IPS DF 4.7 (cell line): ENCODE measurements at regions not wholly inside any gene's neighbourhood (a gene's known extent, or its start where the extent isn't known, plus 50 kb on each side); places are given as distances from the start of the nearest gene placed in this dataset.
"Not testable (repeated sequence)": the region's sequence is repeated elsewhere in the genome, so short reads cannot be mapped to it uniquely, and the experiment has no call there.

Experiments used
- DNase-seq: peaks from one replicate; pipeline ENCODE4 v3.0.0-alpha.2; 2013; ENCODE audit warnings: low spot score; ENCODE audit errors: extremely low read depth

GRCh38 chr4:134627366-134627765, 425.8 kb upstream of the PABPC4L start:
- no peak for DNase-seq

GRCh38 chr4:134624365-134624764, 422.8 kb upstream of the PABPC4L start:
- peak; percentile 38 for DNase-seq

GRCh38 chr4:134622626-134623575, 421.3 kb upstream of the PABPC4L start:
- not testable (repeated sequence) for DNase-seq

GRCh38 chr4:134622199-134622598, 420.6 kb upstream of the PABPC4L start:
- DNase-seq, result no peak

GRCh38 chr4:134621715-134622114, 420.1 kb upstream of the PABPC4L start:
- not testable (repeated sequence) for DNase-seq

GRCh38 chr4:134610956-134611355, 409.4 kb upstream of the PABPC4L start:
- no peak for DNase-seq

GRCh38 chr4:134610172-134610571, 408.6 kb upstream of the PABPC4L start:
- DNase-seq, result no peak

- DNase-seq, result no peak
Observed at GRCh38 chr4:134601706-134602105, 400.1 kb upstream of the PABPC4L start.

- DNase-seq, result no peak
Observed at GRCh38 chr4:134591326-134591725, 389.7 kb upstream of the PABPC4L start.

- DNase-seq, result no peak
Observed at GRCh38 chr4:134585972-134586371, 384.4 kb upstream of the PABPC4L start.

- DNase-seq, result no peak
Observed at GRCh38 chr4:134567461-134567860, 365.9 kb upstream of the PABPC4L start.

GRCh38 chr4:134560728-134561127, 359.1 kb upstream of the PABPC4L start:
- DNase-seq, result no peak

GRCh38 chr4:134552063-134552462, 350.5 kb upstream of the PABPC4L start:
- DNase-seq, result no peak

- DNase-seq, result no peak
Observed at GRCh38 chr4:134551348-134551747, 349.8 kb upstream of the PABPC4L start.

- no peak for DNase-seq
Observed at GRCh38 chr4:134548052-134548628, 346.6 kb upstream of the PABPC4L start.

GRCh38 chr4:134546279-134546678, 344.7 kb upstream of the PABPC4L start:
- DNase-seq, result no peak

GRCh38 chr4:134544303-134544770, 342.7 kb upstream of the PABPC4L start:
- DNase-seq, result no peak

GRCh38 chr4:134540588-134540987, 339.0 kb upstream of the PABPC4L start:
- DNase-seq, result no peak

- no peak for DNase-seq
Observed at GRCh38 chr4:134539729-134540231, 338.2 kb upstream of the PABPC4L start.

- DNase-seq, result no peak
Observed at GRCh38 chr4:134537701-134538100, 336.1 kb upstream of the PABPC4L start.

- no peak for DNase-seq
Observed at GRCh38 chr4:134533068-134533467, 331.5 kb upstream of the PABPC4L start.

GRCh38 chr4:134531013-134531412, 329.4 kb upstream of the PABPC4L start:
- DNase-seq, result no peak
